KMS-11 (cell line): ENCODE measurements at regions not wholly inside any gene's neighbourhood (a gene's known extent, or its start where the extent isn't known, plus 50 kb on each side); places are given as distances from the start of the nearest gene placed in this dataset.

Experiments
- H2AFZ ChIP-seq: fragments of 200-600 bp; sonication (generic); 2 replicates; pipeline ENCODE4 v1.6.1; 2016; ENCODE audit warnings: antibody characterized with exemption, mixed run types, low read depth
- H3K27ac ChIP-seq: fragments of 200-600 bp; sonication (generic); 2 replicates; pipeline ENCODE4 v1.6.1; 2016; ENCODE audit warnings: mild to moderate bottlenecking, mixed run types
- H3K27me3 ChIP-seq: fragments of 200-600 bp; sonication (generic); 2 replicates; pipeline ENCODE4 v1.6.1; 2017; ENCODE audit warnings: mild to moderate bottlenecking, low read depth, mixed run types, moderate library complexity; ENCODE audit not compliant: insufficient read depth
- H3K36me3 ChIP-seq: fragments of 200-600 bp; sonication (generic); 2 replicates; pipeline ENCODE4 v1.6.1; 2017; ENCODE audit warnings: mild to moderate bottlenecking, mixed run types; ENCODE audit not compliant: insufficient read depth
- H3K4me1 ChIP-seq: fragments of 200-600 bp; sonication (generic); 2 replicates; pipeline ENCODE4 v1.6.1; 2016; ENCODE audit warnings: mild to moderate bottlenecking, low read depth, mixed run types; ENCODE audit not compliant: poor library complexity, severe bottlenecking
- H3K4me2 ChIP-seq: fragments of 200-600 bp; sonication (generic); 2 replicates; pipeline ENCODE4 v1.7.0; 2016; ENCODE audit warnings: mild to moderate bottlenecking, mixed run types
- H3K4me3 ChIP-seq: fragments of 200-600 bp; sonication (generic); IDR thresholded peaks from 2 replicates; pipeline ENCODE4 v1.6.1; 2017; ENCODE audit warnings: low read depth, low read length, mixed read lengths; ENCODE audit not compliant: insufficient read depth
- H3K79me2 ChIP-seq: fragments of 200-600 bp; sonication (generic); 2 replicates; pipeline ENCODE4 v1.6.1; 2016; ENCODE audit warnings: low read depth, mixed run types; ENCODE audit not compliant: insufficient read depth
- H3K9ac ChIP-seq: fragments of 200-600 bp; sonication (generic); 2 replicates; pipeline ENCODE4 v1.6.1; 2016; ENCODE audit warnings: mild to moderate bottlenecking, mixed run types
- H4K20me1 ChIP-seq: fragments of 200-600 bp; sonication (generic); 2 replicates; pipeline ENCODE4 v1.6.1; 2016; ENCODE audit warnings: mild to moderate bottlenecking, mixed run types; ENCODE audit not compliant: insufficient read depth
- CTCF ChIP-seq: fragments of 200-600 bp; sonication (generic); conservative IDR thresholded peaks from 2 replicates; pipeline ENCODE4 v1.6.1; 2017; ENCODE audit warnings: low read depth, mild to moderate bottlenecking, antibody characterized with exemption, low read length, moderate library complexity, mixed read lengths

GRCh38 chr6:22632581-22633145 is 63.3 kb downstream of the HDGFL1 start:
- no peak overlapping the region for H2AFZ ChIP-seq
- H3K36me3 ChIP-seq: no peaks in the 10 kb centered on the region
- H3K4me2 ChIP-seq: no peak overlapping the region
- no peak overlapping the region for H3K9ac ChIP-seq
- peaks cover 6% of the 10 kb centered on the region for H3K4me1 ChIP-seq
- TF ChIP-seq CTCF: no peak
- H3K4me3 ChIP-seq: no peak overlapping the region
- no peaks in the 10 kb centered on the region for H3K79me2 ChIP-seq
- H3K27me3 ChIP-seq: no peaks in the 10 kb centered on the region
- no peak overlapping the region for H3K27ac ChIP-seq
- H4K20me1 ChIP-seq: no peaks in the 10 kb centered on the region

- Histone ChIP-seq H3K4me2 (no peak overlapping the region), H3K4me3 (no peak overlapping the region), H3K36me3 (no peaks in the 10 kb centered on the region), H4K20me1 (no peaks in the 10 kb centered on the region), H2AFZ (no peak overlapping the region), H3K79me2 (no peaks in the 10 kb centered on the region), H3K9ac (no peak overlapping the region), H3K27me3 (no peaks in the 10 kb centered on the region), H3K27ac (no peak overlapping the region), H3K4me1 (peaks cover 3% of the 10 kb centered on the region)
- no peak for TF ChIP-seq CTCF
Observed at GRCh38 chr6:22636452-22636851, 67.1 kb downstream of the HDGFL1 start.

- no peak for TF ChIP-seq CTCF
- Histone ChIP-seq H3K27me3 (no peaks in the 10 kb centered on the region), H3K4me1 (no peaks in the 10 kb centered on the region), H4K20me1 (no peaks in the 10 kb centered on the region), H3K4me3 (no peak overlapping the region), H3K4me2 (no peak overlapping the region), H3K36me3 (no peaks in the 10 kb centered on the region), H3K27ac (no peak overlapping the region), H3K79me2 (no peaks in the 10 kb centered on the region), H3K9ac (no peak overlapping the region), H2AFZ (no peak overlapping the region)
Observed at GRCh38 chr6:22637782-22638181, 68.4 kb downstream of the HDGFL1 start.

GRCh38 chr6:22638320-22638719 is 69.0 kb downstream of the HDGFL1 start:
- Histone ChIP-seq H3K36me3 (no peaks in the 10 kb centered on the region), H3K4me2 (no peak overlapping the region), H3K4me1 (no peaks in the 10 kb centered on the region), H4K20me1 (no peaks in the 10 kb centered on the region), H3K4me3 (no peak overlapping the region), H3K9ac (no peak overlapping the region), H3K27ac (no peak overlapping the region), H3K79me2 (no peaks in the 10 kb centered on the region), H3K27me3 (no peaks in the 10 kb centered on the region), H2AFZ (no peak overlapping the region)
- no peak for TF ChIP-seq CTCF
